Neural cell (in vitro differentiated cells): ENCODE measurements at regions not wholly inside any gene's neighbourhood (a gene's known extent, or its start where the extent isn't known, plus 50 kb on each side); places are given as distances from the start of the nearest gene placed in this dataset.

Source experiments
- CTCF ChIP-seq: fragments of 450-650 bp; IDR thresholded peaks from 2 replicates; pipeline ENCODE4 v1.5.1; 2014; ENCODE audit warnings: antibody characterized with exemption, mild to moderate bottlenecking, moderate library complexity; ENCODE audit not compliant: poor library complexity, severe bottlenecking
- EP300 ChIP-seq: fragments of 450-650 bp; conservative IDR thresholded peaks from 2 replicates; pipeline ENCODE4 v1.6.1; 2014; ENCODE audit warnings: antibody characterized with exemption, mild to moderate bottlenecking, moderate library complexity; ENCODE audit not compliant: poor library complexity, severe bottlenecking
- EZH2 ChIP-seq: fragments of 200-600, 300-800 bp; shearing (Covaris generic), sonication (generic); IDR thresholded peaks from 2 replicates; pipeline ENCODE4 v1.6.1; 2014; ENCODE audit warnings: antibody characterized with exemption, low read length, borderline replicate concordance, mild to moderate bottlenecking; ENCODE audit not compliant: insufficient read depth, poor library complexity, severe bottlenecking
- MXI1 ChIP-seq: fragments of 450-650 bp; conservative IDR thresholded peaks from 2 replicates; pipeline ENCODE4 v1.6.1; 2014; ENCODE audit warnings: antibody characterized with exemption, mild to moderate bottlenecking; ENCODE audit not compliant: poor library complexity, severe bottlenecking
- POLR2AphosphoS5 ChIP-seq: IDR thresholded peaks from 2 replicates; pipeline ENCODE4 v1.6.1; 2012
- RAD21 ChIP-seq: fragments of 450-650 bp; conservative IDR thresholded peaks from 2 replicates; pipeline ENCODE4 v1.6.1; 2014; ENCODE audit warnings: antibody characterized with exemption, mild to moderate bottlenecking, moderate library complexity
- REST ChIP-seq: IDR thresholded peaks from 2 replicates; pipeline ENCODE4 v1.6.1; 2012; ENCODE audit warnings: borderline replicate concordance
- SMC3 ChIP-seq: fragments of 450-650 bp; conservative IDR thresholded peaks from 2 replicates; pipeline ENCODE4 v1.6.1; 2014; ENCODE audit warnings: antibody characterized with exemption, mild to moderate bottlenecking, moderate library complexity; ENCODE audit not compliant: poor library complexity
- TAF1 ChIP-seq: IDR thresholded peaks from 2 replicates; pipeline ENCODE4 v1.6.1; 2012; ENCODE audit warnings: low read depth

GRCh38 chr2:123540291-123540690, 484.8 kb upstream of the CNTNAP5 start:
- no peak for TF ChIP-seq RAD21
- no peak for TF ChIP-seq POLR2AphosphoS5
- no peak for TF ChIP-seq CTCF
- no peak for TF ChIP-seq EP300
- TF ChIP-seq MXI1, result no peak
- TF ChIP-seq REST, result no peak
- TF ChIP-seq SMC3, result no peak
- TF ChIP-seq TAF1, result no peak
- TF ChIP-seq EZH2, result no peak
